IMR-90 (cell line): ENCODE measurements at regions not wholly inside any gene's neighbourhood (a gene's known extent, or its start where the extent isn't known, plus 50 kb on each side); places are given as distances from the start of the nearest gene placed in this dataset.

Source experiments
- CEBPB ChIP-seq: IDR thresholded peaks from 2 replicates; pipeline ENCODE4 v1.6.1; 2012; ENCODE audit warnings: low read depth, low read length, improper control_type of control experiment
- FOS ChIP-seq: fragments of 150-350 bp; IDR thresholded peaks from 2 replicates; pipeline ENCODE4 v1.6.1; 2016; ENCODE audit warnings: low read depth, low read length
- MAFK ChIP-seq: IDR thresholded peaks from 2 replicates; pipeline ENCODE4 v1.6.1; 2012; ENCODE audit warnings: low read depth, low read length, improper control_type of control experiment
- MAZ ChIP-seq: IDR thresholded peaks from 2 replicates; pipeline ENCODE4 v1.6.1; 2012; ENCODE audit warnings: low read depth, mild to moderate bottlenecking, low read length, improper control_type of control experiment, moderate library complexity, borderline replicate concordance
- MXI1 ChIP-seq: IDR thresholded peaks from 2 replicates; pipeline ENCODE4 v1.6.1; 2012; ENCODE audit warnings: low read depth, mild to moderate bottlenecking, low read length, moderate library complexity, borderline replicate concordance
- NFE2L2 ChIP-seq: fragments of 150-350 bp; IDR thresholded peaks from 2 replicates; pipeline ENCODE4 v1.6.1; 2016; ENCODE audit warnings: low read depth, mild to moderate bottlenecking, low read length
- POLR2A ChIP-seq: IDR thresholded peaks from 2 replicates; pipeline ENCODE4 v1.6.1; 2012; ENCODE audit warnings: mild to moderate bottlenecking, low read depth, low read length
- RAD21 ChIP-seq: IDR thresholded peaks from 2 replicates; pipeline ENCODE4 v1.6.1; 2012; ENCODE audit warnings: low read length, improper control_type of control experiment
- TF ChIP-seq, protein P1 (sequence below): conservative IDR thresholded peaks from 2 replicates; pipeline ENCODE4 v1.5.1; 2012; ENCODE audit warnings: mild to moderate bottlenecking, low read depth, low read length, improper control_type of control experiment
- TF ChIP-seq, protein P2 (sequence below): fragments of 150-350 bp; IDR thresholded peaks from 2 replicates; pipeline ENCODE4 v1.6.1; 2016; ENCODE audit warnings: low read depth, mild to moderate bottlenecking, low read length, moderate library complexity, borderline replicate concordance

DNA sequence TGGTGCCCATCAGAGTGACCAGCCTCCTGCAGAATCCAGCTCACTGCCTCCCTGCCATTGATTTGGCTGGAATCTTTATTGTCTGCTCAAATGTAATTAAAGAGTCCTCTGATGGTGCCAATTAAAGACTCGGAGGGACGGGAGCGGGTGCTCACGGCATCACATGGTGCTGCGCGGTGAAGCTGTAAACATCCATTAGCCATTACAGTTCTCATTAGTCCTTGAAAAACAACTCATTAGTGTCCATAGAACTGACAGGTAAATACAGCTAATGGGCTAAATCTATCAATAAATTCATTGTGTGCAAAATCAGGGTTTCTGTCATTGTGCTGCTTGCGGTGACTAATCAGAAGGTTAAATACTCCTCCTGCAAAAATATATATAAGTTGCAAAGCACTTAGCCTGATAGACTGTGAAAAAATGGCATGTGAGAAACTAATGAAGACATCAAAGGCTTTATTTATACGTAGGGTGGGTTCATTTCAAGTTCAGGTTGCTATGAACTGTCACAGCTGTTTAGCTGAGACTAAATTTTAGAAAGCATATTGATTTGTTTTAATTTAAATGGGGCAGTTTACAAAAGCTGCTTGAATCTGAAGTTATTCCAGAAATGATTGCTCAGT is 289.8 kb upstream of the POU3F1 start:
- TF ChIP-seq, protein P1, sequence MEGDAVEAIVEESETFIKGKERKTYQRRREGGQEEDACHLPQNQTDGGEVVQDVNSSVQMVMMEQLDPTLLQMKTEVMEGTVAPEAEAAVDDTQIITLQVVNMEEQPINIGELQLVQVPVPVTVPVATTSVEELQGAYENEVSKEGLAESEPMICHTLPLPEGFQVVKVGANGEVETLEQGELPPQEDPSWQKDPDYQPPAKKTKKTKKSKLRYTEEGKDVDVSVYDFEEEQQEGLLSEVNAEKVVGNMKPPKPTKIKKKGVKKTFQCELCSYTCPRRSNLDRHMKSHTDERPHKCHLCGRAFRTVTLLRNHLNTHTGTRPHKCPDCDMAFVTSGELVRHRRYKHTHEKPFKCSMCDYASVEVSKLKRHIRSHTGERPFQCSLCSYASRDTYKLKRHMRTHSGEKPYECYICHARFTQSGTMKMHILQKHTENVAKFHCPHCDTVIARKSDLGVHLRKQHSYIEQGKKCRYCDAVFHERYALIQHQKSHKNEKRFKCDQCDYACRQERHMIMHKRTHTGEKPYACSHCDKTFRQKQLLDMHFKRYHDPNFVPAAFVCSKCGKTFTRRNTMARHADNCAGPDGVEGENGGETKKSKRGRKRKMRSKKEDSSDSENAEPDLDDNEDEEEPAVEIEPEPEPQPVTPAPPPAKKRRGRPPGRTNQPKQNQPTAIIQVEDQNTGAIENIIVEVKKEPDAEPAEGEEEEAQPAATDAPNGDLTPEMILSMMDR: no peak
- TF ChIP-seq RAD21 (no peak), MAFK (no peak), POLR2A (no peak), NFE2L2 (no peak), MXI1 (no peak), CEBPB (no peak), MAZ (no peak), FOS (no peak)
- TF ChIP-seq, protein P2, sequence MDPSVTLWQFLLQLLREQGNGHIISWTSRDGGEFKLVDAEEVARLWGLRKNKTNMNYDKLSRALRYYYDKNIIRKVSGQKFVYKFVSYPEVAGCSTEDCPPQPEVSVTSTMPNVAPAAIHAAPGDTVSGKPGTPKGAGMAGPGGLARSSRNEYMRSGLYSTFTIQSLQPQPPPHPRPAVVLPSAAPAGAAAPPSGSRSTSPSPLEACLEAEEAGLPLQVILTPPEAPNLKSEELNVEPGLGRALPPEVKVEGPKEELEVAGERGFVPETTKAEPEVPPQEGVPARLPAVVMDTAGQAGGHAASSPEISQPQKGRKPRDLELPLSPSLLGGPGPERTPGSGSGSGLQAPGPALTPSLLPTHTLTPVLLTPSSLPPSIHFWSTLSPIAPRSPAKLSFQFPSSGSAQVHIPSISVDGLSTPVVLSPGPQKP: no peak
